Tibial nerve (tissue), 4 donors: ENCODE measurements at regions not wholly inside any gene's neighbourhood (a gene's known extent, or its start where the extent isn't known, plus 50 kb on each side); places are given as distances from the start of the nearest gene placed in this dataset.
"Not testable (repeated sequence)": the region's sequence is repeated elsewhere in the genome, so short reads cannot be mapped to it uniquely, and the experiment has no call there.

Experiments
- DNase-seq, 2 donors: peaks; one replicate each; pipeline ENCODE4 v3.0.0-alpha.2; 2019; ENCODE audit warnings: low spot score in 2 of 2
- H3K27ac ChIP-seq, 4 donors: fragments of 200-600 bp; sonication (generic) in 3 of 4; one replicate each; pipeline ENCODE4 v1.5.1; 2017 to 2019; ENCODE audit warnings: mild to moderate bottlenecking in 1 of 4
- H3K27me3 ChIP-seq, 2 donors: fragments of 200-600 bp; sonication (generic) in 1 of 2; one replicate each; pipeline versions ENCODE4 v1.5.1 to v1.6.0; 2017 to 2019
- H3K36me3 ChIP-seq, 3 donors: fragments of 200-600 bp; sonication (generic); one replicate each; pipeline ENCODE4 v1.5.1; 2018 to 2019
- H3K4me1 ChIP-seq, 4 donors: fragments of 200-600 bp; sonication (generic) in 3 of 4; one replicate each; pipeline ENCODE4 v1.5.1; 2017 to 2019
- H3K4me3 ChIP-seq, 4 donors: fragments of 200-600 bp; sonication (generic) in 3 of 4; one replicate each; pipeline ENCODE4 v1.5.1; 2017 to 2019; ENCODE audit warnings: mild to moderate bottlenecking in 1 of 4, moderate library complexity in 1 of 4
- H3K9me3 ChIP-seq, 4 donors: fragments of 200-600 bp; sonication (generic) in 3 of 4; one replicate each; pipeline ENCODE4 v1.5.1; 2017 to 2019
- EP300 ChIP-seq, 2 donors: sonication (generic); formaldehyde crosslinking; IDR thresholded peaks; one replicate each; pipeline ENCODE4 v1.6.1; 2017; ENCODE audit warnings: antibody characterized with exemption in 2 of 2, mild to moderate bottlenecking in 1 of 2
- POLR2A ChIP-seq, 2 donors: fragments of 450-650 bp; IDR thresholded peaks; one replicate each; pipeline ENCODE4 v1.6.1; 2017; ENCODE audit warnings: antibody characterized with exemption in 2 of 2, mild to moderate bottlenecking in 2 of 2, moderate library complexity in 2 of 2
- WGBS, 2 donors: methylation state at CpG; one replicate each; pipeline ENCODE4 v1.1.5; 2018; 5-methylcytosine and 5-hydroxymethylcytosine counted together
- TF ChIP-seq, protein P1 (sequence below), 5 experiments: fragments of 200-600 bp in 3 of 5; fragments of 450-650 bp in 2 of 5; sonication (generic) in 3 of 5; IDR thresholded peaks; one replicate each; pipeline ENCODE4 v1.5.1; 2016 to 2019; ENCODE audit warnings: antibody characterized with exemption in 5 of 5, mild to moderate bottlenecking in 3 of 5, moderate library complexity in 2 of 5

DNA sequence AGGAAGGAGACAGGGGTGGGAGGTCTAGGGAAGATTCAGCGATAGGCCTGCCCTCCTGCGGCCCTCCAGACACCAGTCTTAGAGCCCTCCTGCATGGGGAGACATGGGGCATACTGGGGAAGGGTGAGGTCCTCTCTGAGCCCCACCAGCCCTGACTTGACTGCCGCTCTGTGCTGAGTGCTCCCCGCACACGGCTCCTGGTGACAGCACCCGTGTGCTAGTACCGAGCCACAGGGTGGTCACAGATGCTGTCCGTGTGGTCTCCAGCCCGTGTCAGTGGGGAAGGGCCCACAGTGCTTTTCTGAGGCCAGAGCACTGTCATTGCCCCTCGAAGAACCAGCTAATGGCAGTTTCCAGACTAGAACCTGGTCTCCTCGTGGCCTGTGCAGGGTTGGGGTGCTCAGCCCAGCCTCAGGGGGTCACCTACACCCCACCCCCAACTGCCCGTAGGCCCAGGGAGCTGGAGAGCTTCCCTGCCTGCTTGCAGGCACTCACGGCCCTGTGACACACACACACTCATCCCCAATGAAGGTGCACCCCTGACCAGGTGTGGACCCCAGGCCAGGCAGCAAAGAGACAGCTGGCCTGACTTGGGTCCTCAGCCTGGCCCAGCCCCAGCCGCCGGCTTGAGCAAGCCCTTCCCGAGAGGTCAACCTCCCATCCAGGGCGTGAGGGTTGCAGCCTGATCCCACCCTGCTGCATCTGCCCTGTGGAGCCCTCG, 86.0 kb upstream of the RET start:
- TF ChIP-seq, protein P1, sequence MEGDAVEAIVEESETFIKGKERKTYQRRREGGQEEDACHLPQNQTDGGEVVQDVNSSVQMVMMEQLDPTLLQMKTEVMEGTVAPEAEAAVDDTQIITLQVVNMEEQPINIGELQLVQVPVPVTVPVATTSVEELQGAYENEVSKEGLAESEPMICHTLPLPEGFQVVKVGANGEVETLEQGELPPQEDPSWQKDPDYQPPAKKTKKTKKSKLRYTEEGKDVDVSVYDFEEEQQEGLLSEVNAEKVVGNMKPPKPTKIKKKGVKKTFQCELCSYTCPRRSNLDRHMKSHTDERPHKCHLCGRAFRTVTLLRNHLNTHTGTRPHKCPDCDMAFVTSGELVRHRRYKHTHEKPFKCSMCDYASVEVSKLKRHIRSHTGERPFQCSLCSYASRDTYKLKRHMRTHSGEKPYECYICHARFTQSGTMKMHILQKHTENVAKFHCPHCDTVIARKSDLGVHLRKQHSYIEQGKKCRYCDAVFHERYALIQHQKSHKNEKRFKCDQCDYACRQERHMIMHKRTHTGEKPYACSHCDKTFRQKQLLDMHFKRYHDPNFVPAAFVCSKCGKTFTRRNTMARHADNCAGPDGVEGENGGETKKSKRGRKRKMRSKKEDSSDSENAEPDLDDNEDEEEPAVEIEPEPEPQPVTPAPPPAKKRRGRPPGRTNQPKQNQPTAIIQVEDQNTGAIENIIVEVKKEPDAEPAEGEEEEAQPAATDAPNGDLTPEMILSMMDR (IDR thresholded peaks at IDR 0.05): no peak
- no peak for TF ChIP-seq EP300 (IDR thresholded peaks at IDR 0.05)
- no peak for TF ChIP-seq POLR2A (IDR thresholded peaks at IDR 0.05)
- WGBS, 2 donors: 82 to 85% methylated on average over 15 to 17 of the region's 18 CpGs
- Histone ChIP-seq H3K4me1 (no peaks in the 10 kb centered on the region), H3K9me3 (peaks cover 0 to 7% (median 0%) of the 10 kb centered on the region in 4 donors), H3K4me3 (no peak overlapping the region), H3K27ac (no peak overlapping the region), H3K27me3 (no peaks in the 10 kb centered on the region), H3K36me3 (no peaks in the 10 kb centered on the region)
- DNase-seq: no peak

GRCh38 chr10:42991442-42992098, 85.3 kb upstream of the RET start:
- H3K27me3 ChIP-seq: no peaks in the 10 kb centered on the region
- TF ChIP-seq EP300 (IDR thresholded peaks at IDR 0.05): no peak
- no peak for TF ChIP-seq POLR2A (IDR thresholded peaks at IDR 0.05)
- TF ChIP-seq, protein P1 (IDR thresholded peaks at IDR 0.05): no peak
- H3K4me1 ChIP-seq: no peaks in the 10 kb centered on the region
- no peak overlapping the region for H3K4me3 ChIP-seq
- no peak for DNase-seq
- no peaks in the 10 kb centered on the region for H3K36me3 ChIP-seq
- no peak overlapping the region for H3K27ac ChIP-seq
- H3K9me3 ChIP-seq: peaks cover 0 to under 1% (median 0%) of the 10 kb centered on the region in 4 donors
- 78 to 79% methylated on average over 10 of the region's 10 CpGs for WGBS, 2 donors

DNA sequence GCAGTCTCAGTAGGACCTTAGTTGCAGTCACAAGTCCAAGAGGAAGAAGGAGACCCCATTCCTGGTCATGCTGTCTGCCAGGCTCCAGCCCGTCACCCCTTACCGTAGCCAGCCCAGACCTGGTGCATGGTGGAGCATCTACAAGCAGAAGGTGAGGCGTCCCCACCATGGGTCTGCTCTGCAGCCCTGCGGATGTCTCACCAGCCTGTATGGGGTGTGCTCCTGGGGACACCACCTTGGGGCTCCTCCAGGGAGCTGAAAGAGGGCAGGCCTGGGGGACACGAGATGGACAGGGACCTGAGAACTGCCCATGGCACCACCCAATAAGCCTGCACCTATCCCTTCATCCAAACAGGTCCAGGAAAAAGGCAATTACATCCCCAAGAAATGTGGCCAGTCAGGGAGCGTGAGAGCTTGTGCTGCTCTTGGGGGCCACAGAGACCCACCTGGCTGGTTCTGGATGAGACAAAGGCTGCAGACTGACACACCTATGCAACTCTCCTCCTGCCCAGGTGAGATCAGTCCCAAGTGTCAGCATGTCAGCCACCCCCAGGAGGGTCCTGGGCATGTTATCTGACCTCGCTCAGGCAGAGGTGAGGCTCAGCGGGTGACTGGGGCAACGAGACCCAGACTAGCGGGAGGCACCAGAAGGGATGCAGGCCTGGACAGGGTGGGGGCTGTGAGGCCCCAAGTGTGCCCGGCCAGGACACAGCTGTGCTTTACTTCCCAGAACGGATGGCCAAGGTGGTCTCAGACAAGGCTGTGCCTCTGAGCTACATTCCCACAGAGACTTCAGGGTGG, 84.5 kb upstream of the RET start:
- H3K4me3 ChIP-seq: no peak overlapping the region
- DNase-seq: no peak
- no peaks in the 10 kb centered on the region for H3K4me1 ChIP-seq
- TF ChIP-seq, protein P1 (IDR thresholded peaks at IDR 0.05): no peak
- TF ChIP-seq POLR2A (IDR thresholded peaks at IDR 0.05) (no peak), EP300 (IDR thresholded peaks at IDR 0.05) (no peak)
- H3K27ac ChIP-seq: no peak overlapping the region
- no peaks in the 10 kb centered on the region for H3K27me3 ChIP-seq
- no peaks in the 10 kb centered on the region for H3K36me3 ChIP-seq
- H3K9me3 ChIP-seq: no peaks in the 10 kb centered on the region
- 91 to 95% methylated on average over 7 to 8 of the region's 12 CpGs for WGBS, 2 donors

DNA sequence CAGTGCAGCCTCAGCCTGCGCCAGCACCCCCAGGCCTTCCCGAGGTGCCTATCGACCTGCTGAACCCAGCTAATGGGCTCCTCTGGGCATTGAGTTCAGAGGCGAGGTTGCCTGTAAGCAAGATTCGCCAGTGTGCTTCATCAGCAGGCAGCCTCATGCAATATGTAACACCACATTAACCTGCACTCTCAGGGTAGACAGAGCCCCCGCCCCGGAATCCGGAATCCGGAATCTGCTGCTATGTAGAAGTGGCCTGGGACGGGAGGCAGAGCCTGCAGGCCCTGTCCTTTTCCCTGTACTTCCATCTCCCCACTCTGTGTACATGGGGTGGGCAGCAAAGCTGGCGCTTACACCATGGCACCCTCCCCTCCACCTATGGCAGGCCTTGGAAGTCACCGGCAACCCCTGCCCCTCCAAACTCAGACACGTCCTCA, 83.9 kb upstream of the RET start:
- Histone ChIP-seq H3K27ac (no peak overlapping the region), H3K27me3 (no peaks in the 10 kb centered on the region), H3K9me3 (no peaks in the 10 kb centered on the region), H3K4me3 (no peak overlapping the region), H3K4me1 (no peaks in the 10 kb centered on the region), H3K36me3 (no peaks in the 10 kb centered on the region)
- no peak for TF ChIP-seq POLR2A (IDR thresholded peaks at IDR 0.05)
- TF ChIP-seq, protein P1 (IDR thresholded peaks at IDR 0.05): no peak
- TF ChIP-seq EP300 (IDR thresholded peaks at IDR 0.05): no peak
- DNase-seq: no peak
- WGBS, 2 donors: 90 to 91% methylated on average over 11 to 13 of the region's 13 CpGs

- H3K36me3 ChIP-seq, H3K4me1 ChIP-seq, H3K27me3 ChIP-seq, H3K4me3 ChIP-seq, H3K9me3 ChIP-seq, DNase-seq, H3K27ac ChIP-seq: not testable (repeated sequence)
- 92 to 94% methylated on average over 1 of the region's 2 CpGs for WGBS, 2 donors
Measured at GRCh38 chr10:42994909-42995308, 82.0 kb upstream of the RET start.
